Islet of Langerhans (tissue), 1 donor: ENCODE measurements at regions not wholly inside any gene's neighbourhood (a gene's known extent, or its start where the extent isn't known, plus 50 kb on each side); places are given as distances from the start of the nearest gene placed in this dataset.

ENCODE experiments used
- FAIRE-seq: peaks from one replicate; lab custom pipeline; 2011; peaks lifted over from hg19 to GRCh38; lab: Jason Lieb, UNC

GRCh38 chr16:49216593-49216992, 65.0 kb downstream of the CBLN1 start:
- no peak for FAIRE-seq

GRCh38 chr16:49213594-49213993, 68.0 kb downstream of the CBLN1 start:
- FAIRE-seq: no peak

DNA sequence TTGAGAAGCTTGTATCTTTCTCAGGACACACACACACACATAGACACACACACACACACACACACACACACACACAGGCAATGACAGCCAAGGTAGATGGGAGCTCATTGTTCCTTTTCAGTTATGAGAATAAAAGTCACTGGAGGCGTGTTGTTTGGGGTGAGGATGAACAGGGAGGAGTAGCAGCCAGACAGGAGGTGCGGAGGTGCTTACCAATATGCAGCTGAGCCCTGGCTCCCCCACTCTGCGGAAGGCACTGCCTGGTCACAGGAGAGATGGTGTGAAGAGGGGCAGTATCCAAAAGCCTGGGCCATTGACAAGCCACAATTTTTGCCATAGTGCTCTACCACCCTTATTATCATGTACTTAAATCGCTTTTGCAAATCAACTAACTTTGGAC, 77.4 kb downstream of the CBLN1 start:
- no peak for FAIRE-seq

GRCh38 chr16:49203361-49203760, 78.3 kb downstream of the CBLN1 start:
- no peak for FAIRE-seq

- no peak for FAIRE-seq
These were observed 80.5 kb downstream of the CBLN1 start for GRCh38 chr16:49201118-49201517.

DNA sequence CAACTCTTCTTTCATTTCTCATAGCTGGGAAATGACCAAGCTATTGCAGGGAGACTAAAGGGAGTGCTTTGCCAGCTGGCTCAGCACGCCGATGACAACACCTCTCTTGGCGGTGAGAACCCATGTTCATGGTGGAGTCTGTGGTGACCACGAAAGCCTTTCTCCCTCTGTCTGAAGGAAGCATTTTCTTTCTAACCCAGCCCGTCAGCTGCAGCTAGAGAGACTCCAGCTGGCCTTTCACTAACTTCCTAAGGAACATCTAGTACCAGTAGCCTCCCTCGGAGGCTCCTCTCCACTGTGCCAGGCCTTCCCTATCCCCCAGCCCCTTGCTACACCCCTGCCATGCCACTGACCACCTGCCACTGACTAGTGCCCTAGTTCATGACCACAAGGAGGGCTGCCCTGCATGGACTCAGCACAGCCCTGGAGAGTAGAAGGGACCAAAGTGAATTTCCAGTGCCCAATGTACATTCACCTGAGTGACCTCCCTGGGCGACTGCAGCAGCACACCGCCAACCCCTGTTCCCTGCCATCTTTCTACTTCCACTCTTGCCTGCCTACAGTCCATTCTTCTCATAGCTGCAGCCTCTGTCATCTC, 81.3 kb downstream of the CBLN1 start:
- no peak for FAIRE-seq

DNA sequence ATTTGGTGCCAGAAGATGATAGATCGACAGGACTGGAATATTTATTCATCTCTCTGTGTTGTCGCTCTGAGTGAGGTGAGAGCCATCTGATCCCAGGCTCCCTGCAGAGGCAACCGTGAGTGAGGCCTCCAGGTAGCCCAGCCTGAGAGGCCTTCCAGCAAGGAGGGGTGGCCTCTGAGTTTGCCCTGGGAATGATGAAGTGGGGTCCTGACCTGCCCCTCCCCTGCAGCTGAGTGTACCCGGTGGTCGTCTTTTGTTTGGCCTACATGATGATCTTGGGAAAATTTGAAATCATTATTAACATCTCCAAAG, 86.4 kb downstream of the CBLN1 start:
- no peak for FAIRE-seq

- no peak for FAIRE-seq
These were observed 87.0 kb downstream of the CBLN1 start for GRCh38 chr16:49194537-49195236.

GRCh38 chr16:49193596-49193995, 88.0 kb downstream of the CBLN1 start:
- no peak for FAIRE-seq

DNA sequence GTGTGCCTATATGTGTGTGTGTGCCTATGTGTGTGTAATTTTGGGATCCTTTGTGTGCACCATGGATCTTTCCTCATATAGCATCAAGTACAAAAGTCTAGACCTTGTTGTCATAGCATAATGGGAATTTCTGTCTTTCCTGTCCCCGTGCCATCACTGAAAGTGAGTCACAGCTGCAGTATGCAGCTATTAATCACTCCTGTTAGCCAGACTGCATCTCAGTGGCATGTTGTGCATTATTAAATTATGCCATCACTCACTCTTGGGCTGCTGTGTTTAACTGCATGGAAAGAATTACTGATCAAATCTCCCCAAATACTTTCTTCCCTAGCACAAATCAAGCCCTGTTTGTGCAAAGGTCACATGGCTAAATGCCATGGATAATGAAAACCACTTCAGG, 92.4 kb downstream of the CBLN1 start:
- no peak for FAIRE-seq

DNA sequence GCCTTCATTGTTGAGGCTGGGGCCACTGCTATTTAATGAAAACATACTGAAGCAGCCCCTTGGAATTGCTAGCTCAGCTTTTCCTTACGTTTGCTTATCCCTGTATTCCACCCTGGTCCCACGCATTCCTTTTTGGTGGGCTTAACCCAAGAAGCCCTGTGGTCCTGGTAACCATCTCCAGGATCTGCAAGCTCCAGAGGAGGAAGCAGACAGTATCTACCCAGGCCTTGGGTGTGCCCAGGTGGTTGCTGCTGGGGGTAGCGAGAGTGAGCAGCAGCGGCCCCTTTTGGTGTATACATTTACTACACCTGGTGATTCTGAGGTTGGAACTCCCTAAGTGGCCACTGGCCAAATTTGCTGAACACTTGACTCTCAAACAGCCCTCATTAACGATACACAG, 97.7 kb downstream of the CBLN1 start:
- FAIRE-seq: no peak

- no peak for FAIRE-seq
These were observed 99.7 kb downstream of the CBLN1 start for GRCh38 chr16:49181791-49182518.

GRCh38 chr16:49179714-49180330, 101.8 kb downstream of the CBLN1 start:
- FAIRE-seq: no peak

- FAIRE-seq: no peak
These were observed 113.5 kb downstream of the CBLN1 start for GRCh38 chr16:49168126-49168525.

- FAIRE-seq: no peak
These were observed 116.6 kb downstream of the CBLN1 start for GRCh38 chr16:49165025-49165424.

GRCh38 chr16:49161191-49161590, 120.4 kb downstream of the CBLN1 start:
- no peak for FAIRE-seq

DNA sequence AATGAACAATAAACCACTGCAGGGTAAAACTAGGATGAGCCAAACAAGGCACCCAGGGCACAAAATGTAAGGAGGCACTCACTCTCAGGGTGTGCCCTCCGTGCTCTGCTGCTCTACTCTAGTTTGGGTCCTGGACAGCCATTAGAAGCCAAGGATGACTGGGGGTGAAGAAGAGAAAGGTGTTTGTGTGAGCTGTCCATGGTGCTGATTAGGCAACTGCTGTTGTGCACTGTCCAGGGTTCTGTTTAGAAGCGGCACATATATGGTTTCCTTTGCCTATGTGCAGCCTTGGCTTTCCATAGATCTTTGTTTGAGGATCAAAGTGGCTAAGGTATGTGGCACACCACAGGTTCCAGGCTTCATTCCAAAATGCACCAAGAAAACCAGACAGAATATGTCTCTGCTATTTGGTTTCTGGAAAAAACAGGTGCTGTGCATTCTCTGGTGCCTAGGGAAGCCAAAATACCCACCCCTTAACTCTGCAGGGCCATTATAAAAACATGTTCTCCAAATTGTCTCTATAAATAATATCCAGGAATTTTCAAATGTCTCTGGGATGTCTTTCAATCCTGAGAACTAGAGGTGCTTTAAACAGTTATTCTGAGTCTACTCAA, 123.5 kb downstream of the CBLN1 start:
- FAIRE-seq: no peak

- FAIRE-seq: no peak
These were observed 131.3 kb downstream of the CBLN1 start for GRCh38 chr16:49150341-49150740.

DNA sequence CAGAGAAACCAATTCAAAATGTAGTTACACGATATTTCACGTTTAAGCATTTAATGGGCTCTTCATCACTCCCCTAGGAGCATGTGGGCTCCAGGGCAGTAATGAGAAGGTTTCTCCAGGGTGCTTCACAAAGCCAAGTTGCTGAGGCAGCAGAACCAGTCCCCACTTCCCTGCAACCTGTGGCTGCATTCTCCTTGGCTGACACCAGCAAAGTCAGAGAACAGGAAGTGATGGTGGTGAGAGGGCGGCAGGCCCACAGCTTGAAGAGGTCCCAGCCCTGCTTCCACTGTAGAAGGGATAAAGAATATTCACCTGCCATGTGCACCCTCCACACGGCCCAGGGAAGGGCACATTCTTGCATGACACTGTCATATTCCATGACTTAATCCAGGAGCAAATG, 133.2 kb downstream of the CBLN1 start:
- no peak for FAIRE-seq

- FAIRE-seq: no peak
These were observed 141.0 kb downstream of the CBLN1 start for GRCh38 chr16:49140618-49141017.

- FAIRE-seq: no peak
These were observed 151.2 kb downstream of the CBLN1 start for GRCh38 chr16:49130397-49130796.

- FAIRE-seq: no peak
These were observed 151.7 kb downstream of the CBLN1 start for GRCh38 chr16:49129935-49130334.

GRCh38 chr16:49128740-49129139, 152.9 kb downstream of the CBLN1 start:
- FAIRE-seq: no peak
